Cardiac muscle cell (in vitro differentiated cells and primary cell): ENCODE measurements at regions not wholly inside any gene's neighbourhood (a gene's known extent, or its start where the extent isn't known, plus 50 kb on each side); places are given as distances from the start of the nearest gene placed in this dataset.
"Not testable (repeated sequence)": the region's sequence is repeated elsewhere in the genome, so short reads cannot be mapped to it uniquely, and the experiment has no call there.

Source experiments
- DNase-seq, 2 donors: peaks; one replicate each; pipeline versions ENCODE4 v3.0.0 to v3.0.0-alpha.2; 2010 to 2017; ENCODE audit warnings: low read depth in 1 of 2, low spot score in 1 of 2
- H3K27ac ChIP-seq: fragments of 200-600 bp; sonication (generic); 2 replicates; pipeline ENCODE4 v1.5.1; 2016
- H3K27me3 ChIP-seq: fragments of 200-600 bp; sonication (generic); 2 replicates; pipeline ENCODE4 v1.6.0; 2016; ENCODE audit warnings: control low read depth
- H3K36me3 ChIP-seq: fragments of 200-600 bp; sonication (generic); 2 replicates; pipeline ENCODE4 v1.5.1; 2016; ENCODE audit warnings: control low read depth
- H3K4me1 ChIP-seq: fragments of 200-600 bp; sonication (generic); 2 replicates; pipeline ENCODE4 v1.8.1; 2017; ENCODE audit warnings: low read depth, mild to moderate bottlenecking, mixed run types
- H3K4me3 ChIP-seq: fragments of 200-600 bp; sonication (generic); 2 replicates; pipeline ENCODE4 v1.5.1; 2016; ENCODE audit warnings: mild to moderate bottlenecking
- H3K9me3 ChIP-seq: fragments of 200-600 bp; sonication (generic); 2 replicates; pipeline ENCODE4 v1.5.1; 2017; ENCODE audit warnings: low read depth, mild to moderate bottlenecking, control low read depth
- CTCF ChIP-seq: IDR thresholded peaks from 2 replicates; pipeline ENCODE4 v1.5.1; 2012; ENCODE audit warnings: low read depth, mild to moderate bottlenecking, low read length

DNA sequence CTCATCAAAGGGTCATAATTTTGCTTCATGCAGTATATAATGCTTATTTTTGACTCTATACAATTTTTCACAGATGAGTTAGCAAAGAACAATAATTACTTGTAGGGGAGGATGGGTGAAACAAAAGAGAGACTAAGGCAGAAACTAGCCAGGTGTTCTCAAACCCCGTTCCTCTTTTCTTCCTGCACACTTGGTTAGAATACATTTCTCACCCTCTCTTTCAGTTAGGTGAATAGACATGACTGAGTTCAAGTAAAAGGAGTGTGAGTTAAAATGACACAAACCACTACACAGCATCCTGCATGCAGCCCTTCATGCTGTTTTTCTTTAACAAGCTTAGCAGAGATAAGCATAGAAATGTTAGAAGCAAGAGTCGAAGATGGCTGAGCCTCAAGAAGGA lies 922.2 kb downstream of the TBL1XR1 start:
- DNase-seq, result peak in 1 of 2 donors; percentile 1
- Histone ChIP-seq H3K36me3 (no peaks in the 10 kb centered on the region), H3K4me1 (no peaks in the 10 kb centered on the region), H3K4me3 (no peak overlapping the region), H3K27me3 (no peaks in the 10 kb centered on the region), H3K27ac (no peak overlapping the region), H3K9me3 (no peaks in the 10 kb centered on the region)
- TF ChIP-seq CTCF, result no peak

DNA sequence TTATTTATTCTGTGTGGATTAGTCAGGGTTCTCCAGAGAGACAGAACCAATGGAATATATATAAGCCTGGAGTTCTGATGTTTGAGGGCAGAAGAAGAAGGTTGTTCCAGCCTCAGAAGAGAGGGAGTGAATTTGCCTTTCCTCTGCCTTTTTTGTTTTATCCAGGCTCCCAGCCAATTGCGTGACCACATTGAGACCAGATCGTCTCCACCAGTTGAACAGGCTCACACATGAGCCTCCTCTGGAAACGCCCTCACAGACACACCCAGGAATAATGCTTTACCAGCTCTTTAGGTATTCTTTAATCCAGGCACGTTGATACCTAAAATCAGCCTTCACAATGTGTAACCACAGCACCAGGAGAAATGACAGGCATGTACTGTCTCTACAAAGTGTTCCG lies 923.1 kb downstream of the TBL1XR1 start:
- H3K27ac ChIP-seq, result no peak overlapping the region
- DNase-seq, result no peak
- H3K4me3 ChIP-seq, result no peak overlapping the region

GRCh38 chr3:176262071-176262470 lies 935.2 kb downstream of the TBL1XR1 start:
- H3K9me3 ChIP-seq, result no peaks in the 10 kb centered on the region
- H3K4me3 ChIP-seq, result no peak overlapping the region
- H3K4me1 ChIP-seq, result no peaks in the 10 kb centered on the region
- TF ChIP-seq CTCF, result no peak
- H3K36me3 ChIP-seq, result no peaks in the 10 kb centered on the region
- no peak for DNase-seq
- no peak overlapping the region for H3K27ac ChIP-seq
- no peaks in the 10 kb centered on the region for H3K27me3 ChIP-seq

More for the DNA sequence above, 923.1 kb downstream of the TBL1XR1 start:
- Histone ChIP-seq H3K27me3 (no peaks in the 10 kb centered on the region), H3K36me3 (no peaks in the 10 kb centered on the region), H3K9me3 (no peaks in the 10 kb centered on the region), H3K4me1 (no peaks in the 10 kb centered on the region)
- TF ChIP-seq CTCF, result no peak

- Histone ChIP-seq H3K27me3 (no peaks in the 10 kb centered on the region), H3K4me1 (no peaks in the 10 kb centered on the region), H3K36me3 (no peaks in the 10 kb centered on the region), H3K27ac (no peak overlapping the region), H3K4me3 (no peak overlapping the region), H3K9me3 (no peaks in the 10 kb centered on the region)
- DNase-seq, result no peak
- no peak for TF ChIP-seq CTCF
These were observed 950.1 kb downstream of the TBL1XR1 start for GRCh38 chr3:176247191-176247590.

- no peak for DNase-seq
- H3K9me3 ChIP-seq, result no peaks in the 10 kb centered on the region
- H3K27me3 ChIP-seq, result no peaks in the 10 kb centered on the region
- H3K4me3 ChIP-seq, result no peak overlapping the region
- TF ChIP-seq CTCF, result no peak
- H3K4me1 ChIP-seq, result no peaks in the 10 kb centered on the region
- no peak overlapping the region for H3K27ac ChIP-seq
- H3K36me3 ChIP-seq, result no peaks in the 10 kb centered on the region
These were observed 977.3 kb downstream of the TBL1XR1 start for GRCh38 chr3:176219970-176220369.

- H3K27ac ChIP-seq, result no peak overlapping the region
- H3K36me3 ChIP-seq, result no peaks in the 10 kb centered on the region
- TF ChIP-seq CTCF, result no peak
- no peaks in the 10 kb centered on the region for H3K4me1 ChIP-seq
- H3K27me3 ChIP-seq, result no peaks in the 10 kb centered on the region
- no peaks in the 10 kb centered on the region for H3K9me3 ChIP-seq
- no peak for DNase-seq
- no peak overlapping the region for H3K4me3 ChIP-seq
These were observed 982.5 kb downstream of the TBL1XR1 start for GRCh38 chr3:176214758-176215157.

DNA sequence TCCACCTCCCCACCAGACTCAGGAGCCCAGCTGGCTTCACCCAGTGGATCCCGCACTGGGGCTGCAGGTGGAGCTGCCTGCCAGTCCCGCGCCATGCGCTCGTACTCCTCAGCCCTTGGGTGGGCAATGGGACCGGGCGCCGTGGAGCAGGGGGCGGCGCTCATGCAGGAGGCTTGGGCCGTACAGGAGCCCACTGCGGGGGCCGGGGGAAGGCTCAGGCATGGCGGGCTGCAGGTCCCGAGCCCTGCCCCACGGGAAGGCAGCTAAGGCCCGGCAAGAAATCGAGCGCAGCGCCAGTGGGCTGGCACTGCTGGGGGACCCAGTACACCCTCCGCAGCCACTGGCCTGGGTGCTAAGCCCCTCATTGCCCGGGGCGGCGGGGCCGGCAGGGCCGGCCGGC lies 984.0 kb downstream of the TBL1XR1 start:
- H3K27ac ChIP-seq, H3K4me3 ChIP-seq, H3K27me3 ChIP-seq, DNase-seq, H3K9me3 ChIP-seq, H3K36me3 ChIP-seq, H3K4me1 ChIP-seq: not testable (repeated sequence)
